Heart left ventricle (tissue), 16 donors: ENCODE measurements at regions not wholly inside any gene's neighbourhood (a gene's known extent, or its start where the extent isn't known, plus 50 kb on each side); places are given as distances from the start of the nearest gene placed in this dataset.

Experiments used
- ATAC-seq, 4 donors: fragments of 200-7000 bp; cut with Tn5 transposase; one replicate each; pipeline ENCODE4 v1.9.1; 2020 to 2022; ENCODE audit warnings: moderate library complexity in 4 of 4, mild to moderate bottlenecking in 3 of 4, moderate number of reproducible peaks in 1 of 4
- DNase-seq, 5 donors: peaks; one replicate each; pipeline ENCODE4 v3.0.0-alpha.2; 2020
- H3K27ac ChIP-seq, 12 donors: fragments of 200-600 bp; sonication (generic) in 4 of 12; one replicate each; pipeline versions ENCODE4 v1.5.0 to v1.8.0; 2016 to 2022; ENCODE audit warnings: mild to moderate bottlenecking in 2 of 12
- H3K27me3 ChIP-seq, 9 donors: fragments of 200-600 bp; sonication (generic) in 2 of 9; one replicate each; pipeline versions ENCODE4 v1.5.1 to v1.8.0; 2016 to 2022; ENCODE audit warnings: mild to moderate bottlenecking in 3 of 9
- H3K36me3 ChIP-seq, 9 donors: fragments of 200-600 bp; sonication (generic) in 2 of 9; one replicate each; pipeline versions ENCODE4 v1.5.0 to v1.8.0; 2018 to 2022; ENCODE audit warnings: mild to moderate bottlenecking in 2 of 9
- H3K4me1 ChIP-seq, 12 donors: fragments of 200-600 bp; sonication (generic) in 4 of 12; one replicate each; pipeline versions ENCODE4 v1.5.0 to v1.8.0; 2016 to 2022; ENCODE audit warnings: mild to moderate bottlenecking in 3 of 12
- H3K4me3 ChIP-seq, 12 donors: fragments of 200-600 bp; sonication (generic) in 4 of 12; one replicate each; pipeline versions ENCODE4 v1.5.0 to v1.8.0; 2017 to 2022; ENCODE audit warnings: mild to moderate bottlenecking in 9 of 12, moderate library complexity in 4 of 12
- H3K9me3 ChIP-seq, 12 donors: fragments of 200-600 bp; sonication (generic) in 4 of 12; one replicate each; pipeline versions ENCODE4 v1.5.0 to v1.8.0; 2016 to 2022; ENCODE audit warnings: mild to moderate bottlenecking in 1 of 12
- CTCF ChIP-seq, 12 donors: fragments of 200-600 bp; sonication (generic) in 4 of 12; IDR thresholded peaks; one replicate each; pipeline versions ENCODE4 v1.5.0 to v1.8.0; 2018 to 2022; ENCODE audit warnings: antibody characterized with exemption in 12 of 12, mild to moderate bottlenecking in 5 of 12
- POLR2A ChIP-seq, 2 donors: fragments of 450-650 bp; IDR thresholded peaks; one replicate each; pipeline ENCODE4 v1.6.1; 2017; ENCODE audit warnings: antibody characterized with exemption in 2 of 2, mild to moderate bottlenecking in 2 of 2, moderate library complexity in 2 of 2
- WGBS, 4 donors: extraction: QIAGEN DNeasy Blood & Tissue Kit in 2 of 4; methylation state at CpG; one replicate each; pipeline versions ENCODE4 v1.1.5 to v1.1.7; 2013 to 2018; 5-methylcytosine and 5-hydroxymethylcytosine counted together
- intact Hi-C, 10 donors: fragments of 100-400 bp; cut with DNase I; formaldehyde crosslinking; loops; one replicate each; pipeline versions ENCODE4 v1.11.1 to v1.14.2; 2022
- donor health status: ischemic (EF 13 %, LVEDD 7.1; RV severe dilation, severe dysfunction).
- donor health status: healthy with polysubstance abuse.
- donor health status: DM: no; HTN: yes; CAD: no.
- donor health status: DM: no; HTN: no; CAD: no.
- donor health status: ischemic (EF 25% LVEDD 6.9; RV normal size, moderate dysfunction).
- donor health status: ischemic (EF 25% LVEDD 5.7; RV mildly dilated, moderate dysfunction).
- donor health status: healthy.
- donor health status: DM: yes; HTN: yes; CAD: no.
- donor health status: ischemic (EF 35%, LVEDD 5.7; RV mildly dilated, moderate dysfunction).
- donor health status: nonischemic (EF 11% LVEDD 7.7; RV severe dilation, severe dysfunction).
- donor health status: DM: yes; HTN: yes; CAD: no.
- donor health status: PGD.
- donor health status: ischemic (EF 29% LVEDD 5.4; RV normal size, mild dysfunction).
- donor health status: nonischemic (EF 23%, LVEDD 6.1; RV moderate dilation, normal function).

GRCh38 chr7:56537477-56537876, 421.3 kb upstream of the NUPR2 start:
- TF ChIP-seq POLR2A (IDR thresholded peaks at IDR 0.05) (no peak), CTCF (IDR thresholded peaks at IDR 0.05) (no peak)
- DNase-seq (no peak), ATAC-seq (no peak)
- intact Hi-C loops = no loop called here
- Histone ChIP-seq H3K36me3 (no peaks in the 10 kb centered on the region), H3K27me3 (no peaks in the 10 kb centered on the region), H3K4me1 (no peaks in the 10 kb centered on the region), H3K27ac (no peak overlapping the region), H3K4me3 (peak overlapping the region in 3 of 12 donors; percentile 13 to 19 (median 15)), H3K9me3 (peaks cover 0 to 62% (median 9%) of the 10 kb centered on the region in 12 donors)
- 25 to 54% (median 36%) methylated on average over 20 of the region's 20 CpGs for WGBS, 4 donors

GRCh38 chr7:56495165-56495564, 378.9 kb upstream of the NUPR2 start:
- no peaks in the 10 kb centered on the region for H3K4me1 ChIP-seq
- intact Hi-C loops = no loop called here
- WGBS, 4 donors = 60 to 70% (median 70%) methylated on average over 3 of the region's 3 CpGs
- H3K9me3 ChIP-seq = peaks cover 0 to 84% (median 35%) of the 10 kb centered on the region in 12 donors
- H3K27ac ChIP-seq = no peak overlapping the region
- TF ChIP-seq CTCF (IDR thresholded peaks at IDR 0.05) (no peak), POLR2A (IDR thresholded peaks at IDR 0.05) (no peak)
- H3K4me3 ChIP-seq = no peak overlapping the region
- no peaks in the 10 kb centered on the region for H3K27me3 ChIP-seq
- H3K36me3 ChIP-seq = no peaks in the 10 kb centered on the region
- DNase-seq (no peak), ATAC-seq (no peak)

- no peak overlapping the region for H3K4me3 ChIP-seq
- no peak for TF ChIP-seq CTCF (IDR thresholded peaks at IDR 0.05)
- TF ChIP-seq POLR2A (IDR thresholded peaks at IDR 0.05) = no peak
- no peaks in the 10 kb centered on the region for H3K4me1 ChIP-seq
- DNase-seq (no peak), ATAC-seq (no peak)
- intact Hi-C loops = no loop called here
- H3K27me3 ChIP-seq = no peaks in the 10 kb centered on the region
- no peaks in the 10 kb centered on the region for H3K36me3 ChIP-seq
- 64 to 77% (median 67%) methylated on average over 6 to 8 of the region's 8 CpGs for WGBS, 4 donors
- peaks cover 0 to 86% (median 42%) of the 10 kb centered on the region in 12 donors for H3K9me3 ChIP-seq
- H3K27ac ChIP-seq = no peak overlapping the region
These were observed 377.7 kb upstream of the NUPR2 start for GRCh38 chr7:56493704-56494450.

- ATAC-seq (no peak), DNase-seq (no peak)
- 72 to 82% (median 74%) methylated on average over 3 to 4 of the region's 4 CpGs for WGBS, 4 donors
- H3K27ac ChIP-seq = no peak overlapping the region
- H3K36me3 ChIP-seq = no peaks in the 10 kb centered on the region
- no peaks in the 10 kb centered on the region for H3K27me3 ChIP-seq
- intact Hi-C loops = no loop called here
- no peak overlapping the region for H3K4me3 ChIP-seq
- TF ChIP-seq POLR2A (IDR thresholded peaks at IDR 0.05) = no peak
- TF ChIP-seq CTCF (IDR thresholded peaks at IDR 0.05) = no peak
- H3K4me1 ChIP-seq = no peaks in the 10 kb centered on the region
- H3K9me3 ChIP-seq = peaks cover 0 to 87% (median 44%) of the 10 kb centered on the region in 12 donors
These were observed 377.0 kb upstream of the NUPR2 start for GRCh38 chr7:56493196-56493595.
